GM12864 (cell line): ENCODE measurements at regions not wholly inside any gene's neighbourhood (a gene's known extent, or its start where the extent isn't known, plus 50 kb on each side); places are given as distances from the start of the nearest gene placed in this dataset.

Experiments
- DNase-seq: peaks from one replicate; pipeline ENCODE4 v3.0.0-alpha.2; 2011; ENCODE audit warnings: low read depth
- H3K4me3 ChIP-seq: 2 replicates; pipeline ENCODE4 v1.5.1; 2011; ENCODE audit warnings: mild to moderate bottlenecking, low read depth, low read length, control low read depth
- CTCF ChIP-seq: IDR thresholded peaks from 2 replicates; pipeline ENCODE4 v1.5.1; 2011; ENCODE audit warnings: low read depth, mild to moderate bottlenecking, moderate library complexity, low read length, control low read depth, inconsistent platforms; ENCODE audit errors: missing control alignments

- no peak overlapping the region for H3K4me3 ChIP-seq
- no peak for TF ChIP-seq CTCF
- no peak for DNase-seq
Observed at GRCh38 chr1:163523375-163524029, 201.7 kb downstream of the NUF2 start.

GRCh38 chr1:163528710-163529348 lies 207.1 kb downstream of the NUF2 start:
- TF ChIP-seq CTCF, result peak; percentile 45
- DNase-seq, result no peak
- no peak overlapping the region for H3K4me3 ChIP-seq

- TF ChIP-seq CTCF, result no peak
- DNase-seq, result no peak
- no peak overlapping the region for H3K4me3 ChIP-seq
Observed at GRCh38 chr1:163531345-163531744, 209.6 kb downstream of the NUF2 start.

GRCh38 chr1:163535401-163535800 lies 213.6 kb downstream of the NUF2 start:
- H3K4me3 ChIP-seq, result no peak overlapping the region
- no peak for DNase-seq
- no peak for TF ChIP-seq CTCF

- no peak overlapping the region for H3K4me3 ChIP-seq
- DNase-seq, result no peak
- TF ChIP-seq CTCF, result peak; percentile 8
Observed at GRCh38 chr1:163535807-163536206, 214.1 kb downstream of the NUF2 start.

GRCh38 chr1:163537809-163538208 lies 216.1 kb downstream of the NUF2 start:
- TF ChIP-seq CTCF, result no peak
- H3K4me3 ChIP-seq, result no peak overlapping the region
- no peak for DNase-seq

- H3K4me3 ChIP-seq, result no peak overlapping the region
- no peak for TF ChIP-seq CTCF
- DNase-seq, result no peak
Observed at GRCh38 chr1:163538667-163539066, 216.9 kb downstream of the NUF2 start.
